ENCODE measurements at regions not wholly inside any gene's neighbourhood (a gene's known extent, or its start where the extent isn't known, plus 50 kb on each side); places are given as distances from the start of the nearest gene placed in this dataset.

DNA sequence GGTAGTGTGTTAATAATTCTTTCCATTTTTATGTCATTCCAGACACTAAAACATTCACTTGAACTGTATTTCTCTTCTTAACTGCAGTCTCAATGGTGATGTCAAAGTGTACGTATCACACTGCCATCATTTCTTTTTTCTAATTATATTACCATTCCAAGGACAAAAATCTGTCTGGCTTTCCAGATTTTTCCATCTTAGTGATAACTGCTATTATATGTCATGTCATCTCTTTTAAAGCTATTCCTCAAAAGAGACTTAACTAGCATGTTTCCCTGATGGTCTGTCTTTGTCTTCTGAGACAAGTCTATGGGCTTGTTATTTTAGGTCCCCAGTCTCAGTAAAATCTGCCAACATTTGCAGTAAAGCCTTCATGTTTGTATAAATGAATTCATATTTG is 1207.1 kb downstream of the PCDH17 start:
- Histone ChIP-seq H3K36me3 (replicated peaks in 1 of 2; ENCODE audit: control extremely low read depth in 1 of 2, control insufficient read depth in 1 of 2, extremely low read depth in 1 of 2, insufficient read depth in 2 of 2, low read length in 1 of 2) (no peaks in the 10 kb centered on the region), H3K79me2 (ENCODE audit: control insufficient read depth, insufficient read depth, low read length) (no peaks in the 10 kb centered on the region), H3K9ac (ENCODE audit: low read length) (no peak overlapping the region), H3K27me3 (replicated peaks in 1 of 4; ENCODE audit: control extremely low read depth in 1 of 4, control insufficient read depth in 3 of 4, insufficient read depth in 4 of 4, low read length in 3 of 4) (no peaks in the 10 kb centered on the region), H3K4me1 (ENCODE audit: control insufficient read depth in 2 of 2, insufficient read depth in 2 of 2, low read length in 2 of 2) (no peaks in the 10 kb centered on the region), H4K20me1 (ENCODE audit: control insufficient read depth, insufficient read depth, low read length, poor library complexity, severe bottlenecking) (no peaks in the 10 kb centered on the region), H2AFZ (ENCODE audit: insufficient read depth, low read depth, low read length, poor library complexity, severe bottlenecking) (no peak overlapping the region), H3K4me2 (replicated peaks; ENCODE audit: low read depth, low read length, poor library complexity, severe bottlenecking) (no peak overlapping the region), H3K27ac (ENCODE audit: low read length in 2 of 2) (no peak overlapping the region), H3K4me3 (ENCODE audit: control extremely low read depth in 1 of 5, extremely low read depth in 1 of 5, insufficient read depth in 1 of 5, low read depth in 2 of 5, low read length in 4 of 5) (no peak overlapping the region), H3K9me3 (ENCODE audit: control extremely low read depth in 1 of 3, control insufficient read depth in 2 of 3, insufficient read depth in 1 of 3, low read length in 2 of 3) (peaks cover 0 to 7% (median 0%) of the 10 kb centered on the region in 3 donors)
- TF ChIP-seq, protein P1, sequence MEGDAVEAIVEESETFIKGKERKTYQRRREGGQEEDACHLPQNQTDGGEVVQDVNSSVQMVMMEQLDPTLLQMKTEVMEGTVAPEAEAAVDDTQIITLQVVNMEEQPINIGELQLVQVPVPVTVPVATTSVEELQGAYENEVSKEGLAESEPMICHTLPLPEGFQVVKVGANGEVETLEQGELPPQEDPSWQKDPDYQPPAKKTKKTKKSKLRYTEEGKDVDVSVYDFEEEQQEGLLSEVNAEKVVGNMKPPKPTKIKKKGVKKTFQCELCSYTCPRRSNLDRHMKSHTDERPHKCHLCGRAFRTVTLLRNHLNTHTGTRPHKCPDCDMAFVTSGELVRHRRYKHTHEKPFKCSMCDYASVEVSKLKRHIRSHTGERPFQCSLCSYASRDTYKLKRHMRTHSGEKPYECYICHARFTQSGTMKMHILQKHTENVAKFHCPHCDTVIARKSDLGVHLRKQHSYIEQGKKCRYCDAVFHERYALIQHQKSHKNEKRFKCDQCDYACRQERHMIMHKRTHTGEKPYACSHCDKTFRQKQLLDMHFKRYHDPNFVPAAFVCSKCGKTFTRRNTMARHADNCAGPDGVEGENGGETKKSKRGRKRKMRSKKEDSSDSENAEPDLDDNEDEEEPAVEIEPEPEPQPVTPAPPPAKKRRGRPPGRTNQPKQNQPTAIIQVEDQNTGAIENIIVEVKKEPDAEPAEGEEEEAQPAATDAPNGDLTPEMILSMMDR (IDR thresholded peaks at IDR 0.05), result no peak
- TF ChIP-seq EZH2 (IDR thresholded peaks at IDR 0.05; ENCODE audit: borderline replicate concordance, insufficient read depth, low read depth, low read length, poor library complexity, severe bottlenecking), result no peak
- H3K27me3 Mint-ChIP-seq, result no peaks in the 10 kb centered on the region
- no peak overlapping the region for H3K27ac Mint-ChIP-seq
- H3K4me1 Mint-ChIP-seq, result no peaks in the 10 kb centered on the region
- intact Hi-C loops (cut with micrococcal nuclease), result no loop called here
- no peak for ATAC-seq (ENCODE audit: low read depth)
- DNase-seq, result no peak
- CTCF ChIA-PET, result no interaction called here
- WGBS (ENCODE audit: insufficient coverage), result no CpG with 5 or more reads among the region's 1 CpG
- H3K4me3 Mint-ChIP-seq, result no peak overlapping the region
- POLR2A ChIA-PET, result no interaction called here
- peaks cover 8% of the 10 kb centered on the region for H3K9me3 Mint-ChIP-seq (ENCODE audit: insufficient read depth)

DNA sequence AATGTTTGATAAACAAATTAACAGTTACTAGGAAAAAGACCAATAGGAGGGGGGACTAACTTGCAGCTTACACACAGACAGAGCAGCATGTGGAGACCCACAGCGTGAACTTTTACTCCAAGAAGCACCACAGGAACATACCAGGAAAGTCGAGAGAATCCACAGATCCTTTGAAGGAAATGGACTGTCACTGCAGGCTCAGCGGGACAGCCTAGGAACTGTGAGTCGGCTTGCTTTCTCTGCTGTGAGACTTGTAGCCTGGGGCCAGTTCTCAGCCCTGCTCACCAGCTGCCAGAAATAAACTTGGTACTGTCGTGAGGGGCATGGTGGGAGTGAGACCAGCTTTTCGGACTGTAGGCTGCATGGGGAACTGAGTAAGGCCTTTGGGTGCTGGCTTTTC is 1211.5 kb downstream of the PCDH17 start:
- 94% methylated on average over 5 of the region's 6 CpGs for WGBS (ENCODE audit: insufficient coverage)
- Histone ChIP-seq H4K20me1 (ENCODE audit: control insufficient read depth, insufficient read depth, low read length, poor library complexity, severe bottlenecking) (no peaks in the 10 kb centered on the region), H2AFZ (ENCODE audit: insufficient read depth, low read depth, low read length, poor library complexity, severe bottlenecking) (no peak overlapping the region), H3K36me3 (replicated peaks in 1 of 2; ENCODE audit: control extremely low read depth in 1 of 2, control insufficient read depth in 1 of 2, extremely low read depth in 1 of 2, insufficient read depth in 2 of 2, low read length in 1 of 2) (no peaks in the 10 kb centered on the region), H3K9me3 (ENCODE audit: control extremely low read depth in 1 of 3, control insufficient read depth in 2 of 3, insufficient read depth in 1 of 3, low read length in 2 of 3) (peaks cover 0 to 12% (median 0%) of the 10 kb centered on the region in 3 donors), H3K79me2 (ENCODE audit: control insufficient read depth, insufficient read depth, low read length) (no peaks in the 10 kb centered on the region), H3K4me3 (ENCODE audit: control extremely low read depth in 1 of 5, extremely low read depth in 1 of 5, insufficient read depth in 1 of 5, low read depth in 2 of 5, low read length in 4 of 5) (no peak overlapping the region), H3K4me2 (replicated peaks; ENCODE audit: low read depth, low read length, poor library complexity, severe bottlenecking) (no peak overlapping the region), H3K27me3 (replicated peaks in 1 of 4; ENCODE audit: control extremely low read depth in 1 of 4, control insufficient read depth in 3 of 4, insufficient read depth in 4 of 4, low read length in 3 of 4) (no peaks in the 10 kb centered on the region), H3K27ac (ENCODE audit: low read length in 2 of 2) (no peak overlapping the region), H3K9ac (ENCODE audit: low read length) (no peak overlapping the region), H3K4me1 (ENCODE audit: control insufficient read depth in 2 of 2, insufficient read depth in 2 of 2, low read length in 2 of 2) (no peaks in the 10 kb centered on the region)
- CTCF ChIA-PET, result no interaction called here
- Mint-ChIP-seq H3K27ac (no peak overlapping the region), H3K9me3 (ENCODE audit: insufficient read depth) (peaks cover 14% of the 10 kb centered on the region), H3K27me3 (no peaks in the 10 kb centered on the region), H3K4me1 (no peaks in the 10 kb centered on the region), H3K4me3 (no peak overlapping the region)
- POLR2A ChIA-PET, result no interaction called here
- intact Hi-C loops (cut with micrococcal nuclease), result no loop called here
- DNase-seq (no peak), ATAC-seq (ENCODE audit: low read depth) (no peak)
- no peak for TF ChIP-seq EZH2 (IDR thresholded peaks at IDR 0.05; ENCODE audit: borderline replicate concordance, insufficient read depth, low read depth, low read length, poor library complexity, severe bottlenecking)
- TF ChIP-seq, protein P1 (IDR thresholded peaks at IDR 0.05), result no peak
